ENCODE measurements at regions not wholly inside any gene's neighbourhood (a gene's known extent, or its start where the extent isn't known, plus 50 kb on each side); places are given as distances from the start of the nearest gene placed in this dataset.
A peak's percentile ranks its signal among the peaks of the same experiment; 100 is the strongest.

- Histone ChIP-seq H3K4me1 (ENCODE audit: control insufficient read depth in 4 of 4, insufficient read depth in 4 of 4, low read length in 3 of 4) (no peaks in the 10 kb centered on the region), H3K4me3 (ENCODE audit: low read depth in 1 of 3, low read length in 3 of 3) (no peak overlapping the region), H3K9me3 (ENCODE audit: control insufficient read depth in 4 of 4, low read length in 3 of 4) (no peaks in the 10 kb centered on the region), H3K27ac (ENCODE audit: low read depth in 1 of 2, low read length in 2 of 2) (no peak overlapping the region), H3K27me3 (ENCODE audit: control insufficient read depth in 4 of 4, insufficient read depth in 4 of 4, low read length in 3 of 4) (no peaks in the 10 kb centered on the region), H3K36me3 (ENCODE audit: control insufficient read depth in 4 of 4, insufficient read depth in 3 of 4, low read depth in 1 of 4, low read length in 3 of 4) (no peaks in the 10 kb centered on the region), H3K9ac (ENCODE audit: low read depth in 1 of 2, low read length in 2 of 2) (no peak overlapping the region)
- DNase-seq (ENCODE audit: low spot score), result no peak
- WGBS, result 77% methylated on average over 3 of the region's 3 CpGs
- TF ChIP-seq HNF4G (IDR thresholded peaks at IDR 0.05), result no peak
- TF ChIP-seq RXRA (IDR thresholded peaks at IDR 0.05), result no peak
- TF ChIP-seq SP1 (IDR thresholded peaks at IDR 0.05), result no peak
- no peak for TF ChIP-seq ATF3 (IDR thresholded peaks at IDR 0.05)
- no peak for TF ChIP-seq CTCF (IDR thresholded peaks at IDR 0.05; ENCODE audit: low read depth, low read length, missing input control)
- TF ChIP-seq TAF1 (conservative IDR thresholded peaks at IDR 0.05), result no peak
- TF ChIP-seq MAX (IDR thresholded peaks at IDR 0.05), result no peak
- no peak for TF ChIP-seq GABPA (IDR thresholded peaks at IDR 0.05 in 1 of 2, conservative IDR thresholded peaks at IDR 0.05 in 1 of 2)
- TF ChIP-seq EGR1 (IDR thresholded peaks at IDR 0.05; ENCODE audit: low read depth in 2 of 2), result no peak
- TF ChIP-seq FOXA1 (IDR thresholded peaks at IDR 0.05), result no peak
- no peak for TF ChIP-seq ZBTB33 (IDR thresholded peaks at IDR 0.05)
- no peak for TF ChIP-seq FOXA2 (IDR thresholded peaks at IDR 0.05)
Observed at GRCh38 chr2:206846981-206847834, 81.8 kb downstream of the FASTKD2 start.

- DNase-seq (ENCODE audit: low spot score), result no peak
- Histone ChIP-seq H3K4me3 (ENCODE audit: low read depth in 1 of 3, low read length in 3 of 3) (no peak overlapping the region), H3K27me3 (ENCODE audit: control insufficient read depth in 4 of 4, insufficient read depth in 4 of 4, low read length in 3 of 4) (no peaks in the 10 kb centered on the region), H3K27ac (ENCODE audit: low read depth in 1 of 2, low read length in 2 of 2) (no peak overlapping the region), H3K4me1 (ENCODE audit: control insufficient read depth in 4 of 4, insufficient read depth in 4 of 4, low read length in 3 of 4) (no peaks in the 10 kb centered on the region), H3K9ac (ENCODE audit: low read depth in 1 of 2, low read length in 2 of 2) (no peak overlapping the region), H3K36me3 (ENCODE audit: control insufficient read depth in 4 of 4, insufficient read depth in 3 of 4, low read depth in 1 of 4, low read length in 3 of 4) (no peaks in the 10 kb centered on the region), H3K9me3 (ENCODE audit: control insufficient read depth in 4 of 4, low read length in 3 of 4) (no peaks in the 10 kb centered on the region)
- TF ChIP-seq HNF4G (IDR thresholded peaks at IDR 0.05) (peak; percentile 30), RXRA (IDR thresholded peaks at IDR 0.05) (no peak), HNF4A (conservative IDR thresholded peaks at IDR 0.05) (peak; percentile 57 to 63)
Observed at GRCh38 chr2:206850369-206850768, 85.0 kb downstream of the FASTKD2 start.

GRCh38 chr2:206851521-206851920, 86.1 kb downstream of the FASTKD2 start:
- Histone ChIP-seq H3K9ac (ENCODE audit: low read depth in 1 of 2, low read length in 2 of 2) (no peak overlapping the region), H3K4me1 (ENCODE audit: control insufficient read depth in 4 of 4, insufficient read depth in 4 of 4, low read length in 3 of 4) (no peaks in the 10 kb centered on the region), H3K4me3 (ENCODE audit: low read depth in 1 of 3, low read length in 3 of 3) (no peak overlapping the region), H3K27me3 (ENCODE audit: control insufficient read depth in 4 of 4, insufficient read depth in 4 of 4, low read length in 3 of 4) (no peaks in the 10 kb centered on the region), H3K36me3 (ENCODE audit: control insufficient read depth in 4 of 4, insufficient read depth in 3 of 4, low read depth in 1 of 4, low read length in 3 of 4) (no peaks in the 10 kb centered on the region), H3K9me3 (ENCODE audit: control insufficient read depth in 4 of 4, low read length in 3 of 4) (no peaks in the 10 kb centered on the region), H3K27ac (ENCODE audit: low read depth in 1 of 2, low read length in 2 of 2) (no peak overlapping the region)
- no peak for DNase-seq (ENCODE audit: low spot score)
- WGBS, result 100% methylated on average over 1 of the region's 1 CpG
- TF ChIP-seq ZBTB33 (IDR thresholded peaks at IDR 0.05), result no peak
- no peak for TF ChIP-seq RXRA (IDR thresholded peaks at IDR 0.05)
- no peak for TF ChIP-seq NR2F2 (IDR thresholded peaks at IDR 0.05)
- no peak for TF ChIP-seq ATF3 (IDR thresholded peaks at IDR 0.05)
- TF ChIP-seq TAF1 (conservative IDR thresholded peaks at IDR 0.05), result no peak
- no peak for TF ChIP-seq HNF4G (IDR thresholded peaks at IDR 0.05)
- TF ChIP-seq CTCF (IDR thresholded peaks at IDR 0.05; ENCODE audit: low read depth, low read length, missing input control), result no peak
